OCI-LY7 (cell line): ENCODE measurements at regions not wholly inside any gene's neighbourhood (a gene's known extent, or its start where the extent isn't known, plus 50 kb on each side); places are given as distances from the start of the nearest gene placed in this dataset.

Source experiments
- BruUV-seq: library from RNA; stranded (reverse); fragments of 400-500 nt; replicated peaks from 2 replicates; lab custom pipeline; 2021; lab: Mats Ljungman, UMichigan
- CTCF ChIA-PET: fragments of 300-600 bp; sonication (Branson Sonifier 250); formaldehyde crosslinking; loops from one replicate; lab custom pipeline; 2022; ENCODE audit warnings: antibody characterized with exemption; ENCODE audit not compliant: unreplicated experiment; lab: Charles Lee
- POLR2A ChIA-PET: fragments of 300-600 bp; sonication (Branson Sonifier 250); formaldehyde crosslinking; loops from one replicate; lab custom pipeline; 2022; ENCODE audit warnings: antibody characterized with exemption; lab: Charles Lee
- DNase-seq: peaks from one replicate; pipeline ENCODE4 v3.0.0-alpha.2; 2015; ENCODE audit warnings: low spot score
- H2AFZ ChIP-seq: fragments of 200-600 bp; sonication (generic), shearing (Covaris generic); 2 replicates; pipeline ENCODE4 v1.6.1; 2014; ENCODE audit warnings: mild to moderate bottlenecking, antibody characterized with exemption, low read length, moderate library complexity
- H3K27ac ChIP-seq: fragments of 200-600 bp; sonication (generic); 2 replicates; pipeline ENCODE4 v1.5.1; 2014; ENCODE audit warnings: mixed run types, low read depth, mild to moderate bottlenecking, moderate library complexity, low read length, inconsistent platforms; ENCODE audit not compliant: poor library complexity, severe bottlenecking
- H3K36me3 ChIP-seq: fragments of 200-600 bp; sonication (generic); 2 replicates; pipeline ENCODE4 v1.6.1; 2014; ENCODE audit warnings: mild to moderate bottlenecking, antibody characterized with exemption, low read length, moderate library complexity, mixed read lengths; ENCODE audit not compliant: insufficient read depth
- H3K4me1 ChIP-seq: fragments of 200-600 bp; sonication (generic); 2 replicates; pipeline ENCODE4 v1.5.1; 2014; ENCODE audit warnings: mild to moderate bottlenecking, low read length; ENCODE audit not compliant: insufficient read depth, poor library complexity, severe bottlenecking
- H3K4me2 ChIP-seq: fragments of 200-600 bp; sonication (generic); 2 replicates; pipeline ENCODE4 v1.6.1; 2014; ENCODE audit warnings: mild to moderate bottlenecking, low read length
- H3K4me3 ChIP-seq: fragments of 200-600 bp; sonication (generic); 2 replicates; pipeline ENCODE4 v1.5.1; 2014; ENCODE audit warnings: mild to moderate bottlenecking, low read depth, low read length; ENCODE audit not compliant: poor library complexity, severe bottlenecking
- H3K79me2 ChIP-seq: fragments of 200-600 bp; sonication (generic); 2 replicates; pipeline ENCODE4 v1.6.1; 2016; ENCODE audit warnings: low read depth, mild to moderate bottlenecking, low read length, moderate library complexity, mixed read lengths; ENCODE audit not compliant: insufficient read depth
- H3K9me2 ChIP-seq: fragments of 200-600 bp; sonication (generic); 2 replicates; pipeline ENCODE4 v1.6.1; 2016; ENCODE audit warnings: mild to moderate bottlenecking, low read length, mixed read lengths; ENCODE audit not compliant: insufficient read depth
- H3K9me3 ChIP-seq: fragments of 200-600 bp; sonication (generic); 2 replicates; pipeline ENCODE4 v1.6.1; 2014; ENCODE audit warnings: mild to moderate bottlenecking, mixed run types, low read length, mixed read lengths
- H4K20me1 ChIP-seq: fragments of 200-600 bp; sonication (generic); 2 replicates; pipeline ENCODE4 v1.6.1; 2014; ENCODE audit warnings: mild to moderate bottlenecking, antibody characterized with exemption, low read length, moderate library complexity, mixed read lengths; ENCODE audit not compliant: insufficient read depth
- CTCF ChIP-seq: fragments of 200-600 bp; sonication (generic); conservative IDR thresholded peaks from 2 replicates; pipeline ENCODE4 v1.5.1; 2014; ENCODE audit warnings: mild to moderate bottlenecking, antibody characterized with exemption, low read length, moderate library complexity, mixed read lengths
- EZH2phosphoT487 ChIP-seq: fragments of 200-600 bp; sonication (generic); IDR thresholded peaks from 2 replicates; pipeline ENCODE4 v1.6.1; 2018; ENCODE audit warnings: low read depth, borderline replicate concordance, mild to moderate bottlenecking, mixed run types, antibody characterized with exemption, low read length, moderate library complexity, mixed read lengths
- intact Hi-C: fragments of 100-400 bp; cut with micrococcal nuclease; formaldehyde crosslinking; loops from one replicate; pipeline ENCODE4 v1.10.0; 2022; ENCODE audit not compliant: unreplicated experiment

GRCh38 chr5:130964231-130965202 lies 200.5 kb downstream of the HINT1 start:
- BruUV-seq: no TSS peak
- Histone ChIP-seq H2AFZ (no peak overlapping the region), H3K4me2 (no peak overlapping the region), H3K36me3 (no peaks in the 10 kb centered on the region), H3K27ac (no peak overlapping the region), H3K79me2 (no peaks in the 10 kb centered on the region), H3K4me1 (no peaks in the 10 kb centered on the region), H3K9me2 (no peaks in the 10 kb centered on the region), H4K20me1 (no peaks in the 10 kb centered on the region), H3K9me3 (no peaks in the 10 kb centered on the region), H3K4me3 (no peak overlapping the region)
- intact Hi-C loops: no loop called here
- no peak for DNase-seq
- no peak for TF ChIP-seq CTCF
- no peak for TF ChIP-seq EZH2phosphoT487
- CTCF ChIA-PET: no interaction called here
- POLR2A ChIA-PET: no interaction called here

GRCh38 chr5:130963798-130964197 lies 201.3 kb downstream of the HINT1 start:
- Histone ChIP-seq H3K9me3 (no peaks in the 10 kb centered on the region), H3K79me2 (no peaks in the 10 kb centered on the region), H3K4me3 (no peak overlapping the region), H3K36me3 (no peaks in the 10 kb centered on the region), H2AFZ (no peak overlapping the region), H3K4me2 (no peak overlapping the region), H3K9me2 (no peaks in the 10 kb centered on the region), H4K20me1 (no peaks in the 10 kb centered on the region), H3K27ac (no peak overlapping the region), H3K4me1 (no peaks in the 10 kb centered on the region)
- ChIA-PET POLR2A (no interaction called here), CTCF (no interaction called here)
- TF ChIP-seq CTCF: no peak
- no peak for TF ChIP-seq EZH2phosphoT487
- DNase-seq: no peak
- intact Hi-C loops: no loop called here
- BruUV-seq: no TSS peak

- TF ChIP-seq CTCF (no peak), EZH2phosphoT487 (no peak)
These were observed 207.9 kb downstream of the HINT1 start for GRCh38 chr5:130957151-130957550.

More at GRCh38 chr5:130957151-130957550, 207.9 kb downstream of the HINT1 start:
- BruUV-seq: no TSS peak
- ChIA-PET CTCF (no interaction called here), POLR2A (no interaction called here)
- H3K27ac ChIP-seq: no peak overlapping the region
- H4K20me1 ChIP-seq: no peaks in the 10 kb centered on the region
- no peak overlapping the region for H3K4me3 ChIP-seq
- no peaks in the 10 kb centered on the region for H3K9me2 ChIP-seq
- no peaks in the 10 kb centered on the region for H3K36me3 ChIP-seq
- intact Hi-C loops: no loop called here
- H3K9me3 ChIP-seq: no peaks in the 10 kb centered on the region
- H2AFZ ChIP-seq: no peak overlapping the region
- DNase-seq: no peak
- no peaks in the 10 kb centered on the region for H3K4me1 ChIP-seq
- H3K4me2 ChIP-seq: no peak overlapping the region
- no peaks in the 10 kb centered on the region for H3K79me2 ChIP-seq
